HG03039 (cell line): ENCODE measurements at regions not wholly inside any gene's neighbourhood (a gene's known extent, or its start where the extent isn't known, plus 50 kb on each side); places are given as distances from the start of the nearest gene placed in this dataset.
"Not testable (repeated sequence)": the region's sequence is repeated elsewhere in the genome, so short reads cannot be mapped to it uniquely, and the experiment has no call there.

Source experiments
- ATAC-seq: cut with Tn5 transposase; IDR thresholded peaks from one replicate; pipeline ENCODE4 v1.9.1; 2021; ENCODE audit warnings: mild to moderate bottlenecking, moderate library complexity; ENCODE audit not compliant: unreplicated experiment

GRCh38 chr16:13453325-13453724, 466.6 kb upstream of the ERCC4 start:
- no peak for ATAC-seq

DNA sequence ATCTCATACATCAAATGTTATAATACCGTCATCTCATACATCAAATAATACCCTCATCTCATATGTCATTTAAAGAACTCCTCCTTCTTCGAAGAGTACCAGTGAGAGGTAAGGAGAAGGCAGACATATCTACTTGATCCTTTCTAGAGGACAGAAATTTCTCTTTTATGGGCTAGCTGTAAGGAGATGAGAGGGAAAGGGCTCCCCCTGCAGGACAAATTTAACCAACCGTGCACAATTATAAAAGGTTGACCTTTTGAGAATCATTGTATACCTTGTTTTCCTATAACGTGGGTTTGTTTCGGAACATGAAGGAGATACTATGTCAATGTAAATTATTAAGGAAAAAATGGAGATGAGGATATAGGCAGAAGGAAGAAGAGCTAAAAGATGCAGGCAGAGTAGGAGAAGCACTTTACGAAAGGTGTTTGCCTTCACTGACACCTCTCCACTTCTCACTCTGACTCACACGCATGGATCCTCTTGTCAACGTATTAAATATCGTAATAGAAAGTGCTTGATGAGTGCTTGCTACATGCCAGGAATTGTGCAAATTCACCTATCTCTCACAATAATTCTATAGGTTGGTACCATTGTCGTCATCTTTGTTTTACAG, 465.9 kb upstream of the ERCC4 start:
- ATAC-seq = no peak

- ATAC-seq = no peak
Measured at GRCh38 chr16:13463619-13464018, 456.3 kb upstream of the ERCC4 start.

DNA sequence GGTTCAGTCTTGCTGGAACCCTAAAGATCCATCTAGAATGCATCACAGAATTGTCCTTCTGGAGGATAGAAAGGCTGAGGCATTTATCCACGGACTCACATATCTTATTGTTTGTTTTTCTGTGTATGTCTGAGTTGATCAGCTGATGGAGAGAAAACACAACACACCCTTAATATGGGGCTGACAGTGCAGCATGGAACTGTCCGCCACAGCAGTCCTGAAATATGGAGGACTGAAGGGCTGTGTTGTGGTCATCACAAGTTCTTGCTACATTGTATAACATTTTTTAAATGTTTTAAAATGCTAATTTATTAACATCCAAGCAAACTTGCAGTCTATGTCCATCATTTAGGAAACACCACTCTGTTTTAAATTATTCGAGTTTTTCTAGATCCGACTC, 448.9 kb upstream of the ERCC4 start:
- ATAC-seq = no peak

GRCh38 chr16:13478991-13479390, 441.0 kb upstream of the ERCC4 start:
- ATAC-seq = no peak

DNA sequence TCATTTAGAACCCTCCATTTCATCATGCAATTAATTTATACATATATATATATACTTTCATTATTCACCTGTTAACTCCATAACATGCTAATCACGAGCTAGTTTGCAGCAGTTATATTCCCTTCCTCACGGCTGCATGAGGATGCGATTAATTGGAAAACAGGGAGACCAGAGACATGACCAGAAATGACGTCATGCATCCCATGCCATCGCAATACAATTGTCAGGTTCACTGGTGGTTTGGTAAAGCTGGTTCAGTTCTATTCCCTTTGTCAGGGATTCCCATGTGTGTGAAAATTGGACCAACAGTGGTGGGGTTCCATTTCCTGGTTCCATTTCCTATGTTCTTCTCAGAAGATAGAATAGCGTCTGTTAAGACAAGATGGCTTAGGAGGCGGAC, 440.4 kb upstream of the ERCC4 start:
- no peak for ATAC-seq

- ATAC-seq = no peak
Measured at GRCh38 chr16:13480801-13481200, 439.2 kb upstream of the ERCC4 start.

DNA sequence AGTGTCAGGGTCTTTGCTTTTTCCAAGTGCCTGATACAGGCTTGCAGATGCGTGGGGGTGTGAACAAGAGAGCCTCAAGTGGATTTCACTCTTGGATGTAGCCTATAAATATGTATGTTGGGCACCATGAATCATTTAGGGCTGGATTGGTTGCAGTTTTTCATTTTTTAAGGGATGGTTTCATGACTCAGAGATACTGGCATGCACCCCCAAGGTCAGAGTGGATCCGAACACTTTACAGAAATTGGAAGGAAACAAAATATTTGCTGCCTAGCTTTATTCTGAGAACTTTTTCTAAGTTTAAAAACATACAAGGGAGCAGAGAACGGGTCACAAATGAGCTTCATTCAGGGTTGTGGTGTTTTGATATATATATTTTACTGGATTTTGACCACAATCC, 436.8 kb upstream of the ERCC4 start:
- ATAC-seq = no peak

- ATAC-seq = not testable (repeated sequence)
Measured at GRCh38 chr16:13489416-13489815, 430.5 kb upstream of the ERCC4 start.

DNA sequence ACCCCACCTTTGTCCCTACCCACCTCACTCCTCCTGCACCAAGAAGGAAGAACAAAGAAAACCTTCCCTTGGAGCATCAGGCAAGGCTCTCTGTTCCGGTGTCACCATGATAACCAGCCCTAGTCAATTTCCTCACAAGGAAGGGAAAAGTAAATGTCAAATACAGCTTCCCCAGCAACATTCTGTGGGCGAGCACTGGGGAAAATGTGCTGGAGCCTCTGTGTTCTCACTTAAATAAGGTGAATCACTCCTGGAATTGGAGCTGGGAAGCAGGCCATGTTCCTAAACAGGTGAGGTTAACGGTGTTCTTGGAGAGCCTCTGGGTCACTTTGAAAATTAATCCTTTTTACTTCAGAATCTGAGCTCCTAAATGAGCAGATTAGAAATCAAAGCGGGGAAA, 427.9 kb upstream of the ERCC4 start:
- no peak for ATAC-seq

GRCh38 chr16:13503960-13504635, 415.9 kb upstream of the ERCC4 start:
- no peak for ATAC-seq

DNA sequence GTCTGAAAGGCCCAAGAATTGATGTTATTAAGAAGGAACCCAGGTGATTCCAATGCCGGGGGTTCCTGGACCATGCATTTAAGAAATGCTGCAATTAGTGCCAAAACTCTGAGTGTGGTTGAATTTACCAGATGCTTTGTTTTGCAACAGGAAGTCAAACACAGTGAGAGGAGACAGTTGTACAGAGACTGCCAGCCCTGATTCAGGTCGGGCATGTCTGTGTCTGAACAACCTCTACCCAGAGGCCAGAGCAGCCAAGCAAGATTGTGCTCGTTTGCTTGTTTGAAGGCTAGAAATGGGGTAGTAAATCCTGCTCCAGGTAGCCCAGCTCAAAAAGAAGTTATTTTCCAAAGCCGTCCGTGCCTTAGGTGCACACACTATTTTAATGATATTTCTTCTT, 412.4 kb upstream of the ERCC4 start:
- ATAC-seq = no peak

GRCh38 chr16:13510425-13511151, 409.4 kb upstream of the ERCC4 start:
- no peak for ATAC-seq

DNA sequence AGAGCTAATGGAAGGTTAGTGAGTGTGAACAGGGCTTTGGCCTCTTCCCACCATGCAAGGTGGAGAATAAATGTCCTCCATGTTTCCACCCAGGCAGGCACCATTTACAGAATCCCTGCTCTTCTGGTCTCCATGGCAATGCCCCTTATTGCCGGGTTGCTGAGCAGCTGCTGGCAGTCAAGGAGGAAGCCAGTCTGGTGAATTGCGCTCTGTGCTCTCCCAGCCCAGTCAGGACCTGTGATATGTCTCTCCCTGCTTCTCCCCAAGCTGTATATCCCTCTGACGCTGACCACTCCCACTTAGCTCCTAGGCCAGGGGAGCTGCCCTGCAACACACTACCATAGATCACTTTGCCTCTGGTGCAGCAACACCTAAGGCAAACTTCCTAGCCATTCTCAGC, 402.1 kb upstream of the ERCC4 start:
- ATAC-seq = no peak

- no peak for ATAC-seq
Measured at GRCh38 chr16:13519871-13520270, 400.1 kb upstream of the ERCC4 start.

DNA sequence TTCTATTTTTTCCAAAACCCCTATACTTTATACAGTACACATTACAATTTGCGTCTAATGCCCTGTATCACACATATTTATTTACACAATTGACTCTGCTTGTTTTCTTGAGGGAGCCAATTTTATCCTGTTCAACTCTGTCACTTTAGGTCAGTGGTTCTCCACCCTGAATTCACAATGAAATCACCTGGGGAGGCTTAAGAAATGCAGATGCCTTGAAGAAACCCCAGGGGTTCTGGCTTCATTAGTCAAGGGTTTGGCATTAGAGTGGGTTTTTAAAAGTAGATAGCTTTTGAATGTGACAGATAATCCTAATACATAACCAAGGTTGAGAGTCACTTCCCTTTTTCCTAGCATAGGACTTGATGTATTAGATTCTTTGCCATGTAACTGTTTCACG, 398.6 kb upstream of the ERCC4 start:
- no peak for ATAC-seq

DNA sequence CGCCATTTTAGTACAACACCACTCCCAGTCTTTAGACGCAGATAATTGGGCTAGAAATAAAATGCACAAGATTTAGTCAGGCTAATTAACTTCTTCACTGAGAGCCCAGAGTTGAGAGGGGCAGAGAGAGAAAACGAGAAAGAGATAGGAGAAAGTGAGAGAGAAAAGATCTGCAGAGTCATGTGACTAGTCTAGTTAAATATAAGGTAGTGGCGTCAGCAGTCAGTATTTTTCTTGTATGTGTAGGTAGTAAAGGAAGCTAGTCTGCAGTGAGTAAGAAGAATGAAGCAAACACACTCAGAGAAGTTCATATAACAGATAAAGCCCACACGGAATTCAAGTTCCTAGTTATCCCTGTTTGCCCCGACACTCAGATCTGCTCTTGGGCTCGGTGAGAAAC, 392.6 kb upstream of the ERCC4 start:
- ATAC-seq = no peak

DNA sequence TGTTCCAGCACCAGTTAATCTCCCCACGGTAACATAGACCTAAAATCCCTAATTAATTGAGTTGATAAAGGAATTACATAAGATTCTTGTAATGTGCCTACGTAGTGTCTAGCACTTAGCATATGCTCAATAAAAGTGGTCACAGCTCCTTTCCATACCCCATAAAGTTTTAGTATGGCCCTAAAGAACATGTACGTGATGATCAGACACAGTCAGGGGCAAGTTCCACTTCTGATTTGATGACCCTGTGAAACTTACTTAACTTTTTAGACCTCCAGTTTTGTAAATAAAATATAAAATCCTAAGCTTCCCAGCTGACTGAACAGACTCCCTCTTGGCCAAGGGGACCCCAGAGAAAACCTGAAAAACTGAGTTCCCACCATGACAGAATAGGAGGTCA, 391.3 kb upstream of the ERCC4 start:
- no peak for ATAC-seq

DNA sequence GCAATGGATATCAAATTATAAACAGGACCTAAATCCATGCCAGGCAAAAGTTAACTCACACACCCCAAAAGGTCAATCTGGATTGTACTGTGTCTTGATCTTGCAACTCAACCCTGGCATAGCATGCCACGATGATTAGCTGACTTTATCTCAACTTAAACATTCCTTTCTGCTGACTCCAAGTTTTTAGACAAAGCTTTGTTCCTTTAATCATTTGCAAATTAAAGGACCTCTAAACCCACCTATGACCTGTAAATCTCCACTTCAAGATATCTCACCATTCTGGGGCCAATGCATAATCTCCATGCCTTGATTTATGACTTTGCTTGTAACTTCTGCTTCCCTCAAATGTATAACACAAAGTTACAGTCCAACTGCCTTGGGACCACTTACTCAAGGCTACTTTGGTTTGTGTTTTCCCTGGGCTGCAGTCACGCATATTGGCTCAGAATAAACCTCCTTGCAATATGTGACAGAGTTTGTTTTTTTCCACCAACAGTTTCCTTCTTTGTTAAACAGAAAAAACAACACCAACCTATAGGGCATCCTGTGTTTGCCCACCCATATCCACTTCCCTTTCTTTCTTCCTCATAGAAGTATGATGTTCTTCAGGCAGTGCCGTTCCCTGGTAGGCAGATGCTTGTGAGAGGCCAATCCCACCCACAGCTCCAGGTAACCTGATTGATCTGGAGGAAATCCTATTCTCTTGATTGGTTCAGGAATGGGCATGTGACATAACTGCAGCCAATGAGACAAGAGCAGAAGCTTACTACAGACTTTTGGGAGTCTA, 390.6 kb upstream of the ERCC4 start:
- ATAC-seq = no peak

DNA sequence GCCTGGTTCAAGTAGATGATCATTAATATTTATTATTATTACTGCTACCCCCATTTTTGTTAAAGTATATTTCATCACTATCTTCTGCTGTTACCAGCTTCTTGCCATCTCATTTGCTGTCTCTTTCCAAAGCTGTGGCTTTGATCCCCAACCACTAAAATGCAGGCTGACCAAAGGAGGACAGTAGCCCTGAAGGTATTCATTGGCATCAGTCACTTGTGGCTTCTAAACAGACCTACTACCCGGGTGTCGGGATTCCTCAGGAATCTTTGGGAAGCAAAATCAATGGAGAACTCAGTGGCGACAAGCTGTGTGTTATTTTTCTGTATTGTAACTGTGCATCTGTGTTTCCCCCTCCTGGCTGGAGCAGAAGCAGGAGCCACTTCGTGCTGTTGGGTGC, 379.2 kb upstream of the ERCC4 start:
- ATAC-seq = no peak

GRCh38 chr16:13542284-13542683, 377.7 kb upstream of the ERCC4 start:
- ATAC-seq = no peak

DNA sequence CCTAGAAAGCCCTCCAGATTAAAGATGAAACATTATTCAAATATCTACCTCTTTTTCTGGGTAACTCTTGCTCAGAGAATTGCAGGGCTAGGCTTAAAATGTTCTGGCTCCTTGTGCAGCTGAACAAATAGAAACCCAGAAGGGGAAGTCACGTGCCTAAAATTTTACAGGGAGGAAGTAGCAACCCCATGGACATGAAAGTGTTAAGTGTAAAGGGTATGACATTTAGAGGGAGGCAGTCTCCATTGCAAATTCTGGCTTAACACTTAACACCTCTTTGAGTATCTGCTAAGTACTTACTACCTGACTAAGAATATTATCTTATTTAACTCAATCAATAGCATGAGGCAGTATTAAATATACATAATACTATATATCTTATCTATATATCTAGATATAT, 376.1 kb upstream of the ERCC4 start:
- ATAC-seq = no peak
